ENCODE measurements at regions not wholly inside any gene's neighbourhood (a gene's known extent, or its start where the extent isn't known, plus 50 kb on each side); places are given as distances from the start of the nearest gene placed in this dataset.

DNA sequence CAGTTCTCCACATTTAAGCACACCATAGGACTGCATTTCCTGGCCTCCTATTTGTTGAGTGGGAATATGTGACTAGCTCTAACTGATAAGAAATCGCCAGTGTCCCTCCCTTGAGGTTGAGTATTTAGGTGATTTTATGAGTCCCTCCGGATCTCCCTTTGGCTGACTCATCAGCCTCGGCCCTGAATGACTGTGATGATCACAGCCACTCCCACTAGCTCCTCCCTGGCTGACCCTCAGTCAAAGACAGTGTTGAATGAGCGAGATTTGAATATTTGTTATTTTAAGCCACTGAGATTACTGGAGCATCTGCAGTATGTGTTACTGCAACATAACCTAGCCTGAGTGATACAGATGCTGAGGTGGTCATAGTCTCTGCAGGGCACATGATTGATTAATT lies 515.3 kb downstream of the EPHB1 start:
- no peaks in the 10 kb centered on the region for H3K27me3 ChIP-seq (ENCODE audit: control insufficient read depth, insufficient read depth, low read length)
- no peak overlapping the region for H3K4me3 ChIP-seq (ENCODE audit: insufficient read depth, low read depth, low read length)
- DNase-seq = peak; percentile 10
- H3K36me3 ChIP-seq (replicated peaks; ENCODE audit: control insufficient read depth, insufficient read depth, low read length) = no peaks in the 10 kb centered on the region

GRCh38 chr3:135311699-135312098 lies 516.6 kb downstream of the EPHB1 start:
- no peak for DNase-seq
- Histone ChIP-seq H3K36me3 (replicated peaks; ENCODE audit: control insufficient read depth, insufficient read depth, low read length) (no peaks in the 10 kb centered on the region), H3K27me3 (ENCODE audit: control insufficient read depth, insufficient read depth, low read length) (no peaks in the 10 kb centered on the region), H3K4me3 (ENCODE audit: insufficient read depth, low read depth, low read length) (no peak overlapping the region)

DNA sequence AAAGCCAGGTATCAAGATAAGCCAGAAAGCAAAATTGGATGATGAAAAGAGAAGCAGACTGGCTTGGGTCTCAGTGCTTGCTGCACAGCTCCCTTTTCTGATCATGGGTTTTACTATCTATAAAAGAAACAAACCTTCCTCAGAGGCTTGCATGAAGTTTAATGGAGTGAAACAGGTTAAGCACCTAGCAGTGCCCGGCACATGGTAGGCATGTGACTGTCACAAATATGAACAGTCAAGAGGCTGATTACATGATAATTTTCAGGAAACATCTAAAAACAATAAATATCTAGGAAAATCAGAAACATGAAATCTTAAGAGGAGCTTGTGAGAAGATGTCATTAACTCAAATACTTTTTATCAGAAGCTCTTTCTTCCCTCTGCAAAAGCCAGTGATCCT lies 519.2 kb downstream of the EPHB1 start:
- Histone ChIP-seq H3K4me3 (ENCODE audit: insufficient read depth, low read depth, low read length) (no peak overlapping the region), H3K27me3 (ENCODE audit: control insufficient read depth, insufficient read depth, low read length) (no peaks in the 10 kb centered on the region), H3K36me3 (replicated peaks; ENCODE audit: control insufficient read depth, insufficient read depth, low read length) (no peaks in the 10 kb centered on the region)
- DNase-seq = no peak

- no peaks in the 10 kb centered on the region for H3K36me3 ChIP-seq (replicated peaks; ENCODE audit: control insufficient read depth, insufficient read depth, low read length)
- no peak for DNase-seq
- H3K4me3 ChIP-seq (ENCODE audit: insufficient read depth, low read depth, low read length) = no peak overlapping the region
- H3K27me3 ChIP-seq (ENCODE audit: control insufficient read depth, insufficient read depth, low read length) = no peaks in the 10 kb centered on the region
Measured at GRCh38 chr3:135324301-135324700, 529.2 kb downstream of the EPHB1 start.

DNA sequence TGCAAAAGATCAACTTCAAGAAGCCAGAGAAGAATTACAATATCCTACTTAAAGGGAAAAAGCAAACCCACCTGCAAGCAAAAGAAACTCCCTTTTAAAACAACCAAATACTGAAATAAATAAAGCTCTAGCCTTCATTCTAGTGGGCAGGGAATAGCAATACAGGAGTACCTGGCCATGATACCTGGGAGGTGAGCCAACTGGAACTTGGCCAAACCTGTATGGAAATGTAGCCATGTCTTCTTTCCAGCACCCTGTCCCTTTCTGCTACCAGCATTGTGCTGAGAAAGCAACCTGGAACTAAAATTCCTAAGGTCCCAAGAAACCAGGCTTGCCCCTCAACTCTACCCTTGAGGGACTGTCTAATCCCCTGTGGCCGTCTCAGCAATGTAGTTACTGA lies 530.0 kb downstream of the EPHB1 start:
- Histone ChIP-seq H3K4me3 (ENCODE audit: insufficient read depth, low read depth, low read length) (no peak overlapping the region), H3K36me3 (replicated peaks; ENCODE audit: control insufficient read depth, insufficient read depth, low read length) (no peaks in the 10 kb centered on the region), H3K27me3 (ENCODE audit: control insufficient read depth, insufficient read depth, low read length) (no peaks in the 10 kb centered on the region)
- no peak for DNase-seq

GRCh38 chr3:135325726-135326235 lies 530.7 kb downstream of the EPHB1 start:
- Histone ChIP-seq H3K27me3 (ENCODE audit: control insufficient read depth, insufficient read depth, low read length) (no peaks in the 10 kb centered on the region), H3K4me3 (ENCODE audit: insufficient read depth, low read depth, low read length) (no peak overlapping the region), H3K36me3 (replicated peaks; ENCODE audit: control insufficient read depth, insufficient read depth, low read length) (no peaks in the 10 kb centered on the region)
- no peak for DNase-seq

DNA sequence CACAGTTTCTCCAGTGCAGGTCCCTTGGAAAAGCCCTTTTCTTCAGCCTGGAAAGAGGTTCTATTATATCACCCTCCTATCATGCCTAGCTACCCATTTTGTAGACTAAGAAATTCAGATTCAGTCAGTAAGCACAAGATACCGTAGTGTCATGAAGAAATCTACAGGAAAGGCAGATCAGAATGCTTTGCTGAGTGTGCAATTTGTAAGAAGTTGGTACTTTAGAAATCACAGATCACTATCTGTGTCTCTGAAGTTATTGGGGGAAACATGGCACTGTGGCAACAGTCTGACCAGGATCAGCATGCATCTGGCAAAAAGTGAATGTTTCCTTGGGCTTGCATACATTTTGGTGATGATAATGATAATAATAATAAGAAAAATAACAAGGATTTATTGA lies 531.8 kb downstream of the EPHB1 start:
- DNase-seq = no peak
- H3K4me3 ChIP-seq (ENCODE audit: insufficient read depth, low read depth, low read length) = no peak overlapping the region
- no peaks in the 10 kb centered on the region for H3K36me3 ChIP-seq (replicated peaks; ENCODE audit: control insufficient read depth, insufficient read depth, low read length)
- no peaks in the 10 kb centered on the region for H3K27me3 ChIP-seq (ENCODE audit: control insufficient read depth, insufficient read depth, low read length)

- no peak for DNase-seq
- H3K36me3 ChIP-seq (replicated peaks; ENCODE audit: control insufficient read depth, insufficient read depth, low read length) = no peaks in the 10 kb centered on the region
- H3K27me3 ChIP-seq (ENCODE audit: control insufficient read depth, insufficient read depth, low read length) = no peaks in the 10 kb centered on the region
- H3K4me3 ChIP-seq (ENCODE audit: insufficient read depth, low read depth, low read length) = no peak overlapping the region
Measured at GRCh38 chr3:135328036-135328435, 533.0 kb downstream of the EPHB1 start.

- no peaks in the 10 kb centered on the region for H3K27me3 ChIP-seq (ENCODE audit: control insufficient read depth, insufficient read depth, low read length)
- DNase-seq = no peak
- H3K36me3 ChIP-seq (replicated peaks; ENCODE audit: control insufficient read depth, insufficient read depth, low read length) = no peaks in the 10 kb centered on the region
- H3K4me3 ChIP-seq (ENCODE audit: insufficient read depth, low read depth, low read length) = no peak overlapping the region
Measured at GRCh38 chr3:135329479-135329878, 534.4 kb downstream of the EPHB1 start.

- Histone ChIP-seq H3K4me3 (ENCODE audit: insufficient read depth, low read depth, low read length) (no peak overlapping the region), H3K36me3 (replicated peaks; ENCODE audit: control insufficient read depth, insufficient read depth, low read length) (no peaks in the 10 kb centered on the region), H3K27me3 (ENCODE audit: control insufficient read depth, insufficient read depth, low read length) (no peaks in the 10 kb centered on the region)
- DNase-seq = no peak
Measured at GRCh38 chr3:135337192-135337591, 542.1 kb downstream of the EPHB1 start.

DNA sequence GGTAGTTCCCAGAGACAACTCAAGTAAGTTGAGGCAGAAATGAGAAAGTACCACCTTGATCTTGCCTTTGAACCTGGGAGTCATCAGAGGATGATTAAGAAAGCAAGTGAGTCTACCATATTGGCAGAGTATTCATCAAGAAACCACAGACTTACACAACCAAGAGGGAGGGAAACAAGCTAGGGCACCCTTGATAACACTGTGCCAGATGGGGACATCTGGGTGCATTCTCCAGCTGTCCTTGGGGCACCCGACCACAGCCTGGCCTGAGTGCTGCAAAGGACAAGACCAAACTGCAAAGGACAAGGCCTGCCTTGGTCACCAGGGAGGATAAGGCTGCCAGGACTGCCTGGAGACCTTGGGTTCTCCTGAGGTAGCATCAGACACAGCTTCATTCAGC lies 553.6 kb downstream of the EPHB1 start:
- no peak for DNase-seq
- H3K36me3 ChIP-seq (replicated peaks; ENCODE audit: control insufficient read depth, insufficient read depth, low read length) = no peaks in the 10 kb centered on the region
- H3K4me3 ChIP-seq (ENCODE audit: insufficient read depth, low read depth, low read length) = no peak overlapping the region
- no peaks in the 10 kb centered on the region for H3K27me3 ChIP-seq (ENCODE audit: control insufficient read depth, insufficient read depth, low read length)

- Histone ChIP-seq H3K27me3 (ENCODE audit: control insufficient read depth, insufficient read depth, low read length) (no peaks in the 10 kb centered on the region), H3K4me3 (ENCODE audit: insufficient read depth, low read depth, low read length) (no peak overlapping the region), H3K36me3 (replicated peaks; ENCODE audit: control insufficient read depth, insufficient read depth, low read length) (no peaks in the 10 kb centered on the region)
- DNase-seq = no peak
Measured at GRCh38 chr3:135349254-135349948, 554.3 kb downstream of the EPHB1 start.

DNA sequence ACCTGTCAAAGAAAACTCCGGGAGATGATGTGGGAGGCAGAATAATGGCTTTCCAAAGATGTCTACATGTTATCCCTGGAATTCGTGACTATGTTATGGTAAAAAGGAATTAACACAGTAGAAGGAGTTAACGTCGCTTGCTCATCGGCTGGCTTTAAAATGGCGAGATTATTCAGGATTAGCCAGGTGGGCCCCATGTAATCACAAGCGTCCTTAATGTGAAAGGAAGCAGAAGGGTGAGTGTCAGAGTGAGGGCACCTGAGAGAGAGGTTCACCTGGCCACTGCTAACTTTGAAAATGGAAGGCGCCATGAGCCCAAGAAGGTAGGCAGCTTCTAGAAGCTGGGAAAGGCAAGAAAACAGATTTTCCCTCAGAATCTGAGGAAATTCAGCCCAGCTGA lies 557.2 kb downstream of the EPHB1 start:
- H3K36me3 ChIP-seq (replicated peaks; ENCODE audit: control insufficient read depth, insufficient read depth, low read length) = no peaks in the 10 kb centered on the region
- no peak overlapping the region for H3K4me3 ChIP-seq (ENCODE audit: insufficient read depth, low read depth, low read length)
- DNase-seq = no peak
- H3K27me3 ChIP-seq (ENCODE audit: control insufficient read depth, insufficient read depth, low read length) = no peaks in the 10 kb centered on the region

GRCh38 chr3:135362889-135363288 lies 567.8 kb downstream of the EPHB1 start:
- DNase-seq = no peak
- H3K27me3 ChIP-seq (ENCODE audit: control insufficient read depth, insufficient read depth, low read length) = no peaks in the 10 kb centered on the region
- no peak overlapping the region for H3K4me3 ChIP-seq (ENCODE audit: insufficient read depth, low read depth, low read length)
- no peaks in the 10 kb centered on the region for H3K36me3 ChIP-seq (replicated peaks; ENCODE audit: control insufficient read depth, insufficient read depth, low read length)

DNA sequence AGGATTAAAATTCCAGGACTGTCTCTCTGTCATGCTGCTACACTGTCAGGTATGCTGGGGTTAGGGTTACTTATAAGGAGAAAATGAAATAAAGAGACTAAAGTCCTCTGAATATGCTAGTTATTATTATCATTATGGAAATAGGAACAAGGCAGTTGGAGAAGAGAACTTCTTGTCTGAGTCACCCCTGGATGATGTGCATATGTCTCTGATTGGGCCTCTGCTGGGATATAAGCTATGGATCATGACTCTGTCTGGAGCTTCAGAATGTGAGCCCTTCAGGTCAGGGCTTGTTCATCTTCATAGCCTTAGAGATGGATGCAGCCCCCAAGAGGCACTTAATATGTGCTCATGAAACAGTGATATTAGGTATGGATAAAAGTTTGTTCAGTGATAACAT lies 569.6 kb downstream of the EPHB1 start:
- DNase-seq = no peak
- Histone ChIP-seq H3K27me3 (ENCODE audit: control insufficient read depth, insufficient read depth, low read length) (no peaks in the 10 kb centered on the region), H3K4me3 (ENCODE audit: insufficient read depth, low read depth, low read length) (no peak overlapping the region), H3K36me3 (replicated peaks; ENCODE audit: control insufficient read depth, insufficient read depth, low read length) (no peaks in the 10 kb centered on the region)

- no peaks in the 10 kb centered on the region for H3K36me3 ChIP-seq (replicated peaks; ENCODE audit: control insufficient read depth, insufficient read depth, low read length)
- DNase-seq = no peak
- no peak overlapping the region for H3K4me3 ChIP-seq (ENCODE audit: insufficient read depth, low read depth, low read length)
- H3K27me3 ChIP-seq (ENCODE audit: control insufficient read depth, insufficient read depth, low read length) = no peaks in the 10 kb centered on the region
Measured at GRCh38 chr3:135366816-135367215, 571.8 kb downstream of the EPHB1 start.
